ENCODE measurements at regions not wholly inside any gene's neighbourhood (a gene's known extent, or its start where the extent isn't known, plus 50 kb on each side); places are given as distances from the start of the nearest gene placed in this dataset.

GRCh38 chr7:32266932-32267475, 196.8 kb upstream of the PDE1C start:
- DNase-seq (ENCODE audit: low read depth in 2 of 2): no peak

GRCh38 chr7:32264702-32265284, 194.6 kb upstream of the PDE1C start:
- DNase-seq (ENCODE audit: low read depth in 2 of 2): no peak

- no peak for DNase-seq (ENCODE audit: low read depth in 2 of 2)
Measured at GRCh38 chr7:32263611-32264010, 193.4 kb upstream of the PDE1C start.

- no peak for DNase-seq (ENCODE audit: low read depth in 2 of 2)
Measured at GRCh38 chr7:32262315-32262714, 192.1 kb upstream of the PDE1C start.

DNA sequence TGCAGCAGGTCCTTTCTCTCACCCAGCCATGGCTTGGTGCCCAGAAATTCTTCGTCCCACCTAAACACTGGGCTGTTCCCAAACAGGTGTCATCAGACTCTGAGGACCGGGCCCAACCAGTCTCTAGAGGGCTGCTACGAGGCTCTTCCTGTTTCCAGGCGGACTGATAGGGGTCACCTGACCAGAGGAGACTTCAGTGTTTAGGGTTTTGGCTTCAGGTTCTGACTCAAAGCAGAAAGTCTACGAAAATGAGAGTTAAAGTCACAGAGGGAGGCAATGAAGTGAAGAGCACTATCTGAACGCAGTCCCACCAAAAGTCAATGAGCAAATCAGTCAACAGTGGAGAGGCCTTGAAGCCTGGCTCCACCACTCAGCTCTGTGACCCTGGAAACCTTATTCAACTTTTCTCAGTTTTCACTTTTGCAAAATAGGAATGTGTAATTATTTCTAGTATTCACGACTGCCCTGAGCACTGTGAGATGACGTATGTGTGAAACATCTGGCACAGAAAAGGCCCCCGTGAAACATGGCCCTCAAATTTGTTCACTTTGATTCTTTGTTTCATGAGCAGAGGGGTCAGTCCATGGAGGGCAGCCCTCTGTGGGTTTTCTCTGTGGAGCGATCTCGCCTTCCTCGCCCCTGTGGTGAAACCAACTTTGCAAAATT, 189.9 kb upstream of the PDE1C start:
- DNase-seq (ENCODE audit: low read depth in 2 of 2): no peak

- peak in 1 of 2 donors; percentile 26 for DNase-seq (ENCODE audit: low read depth in 2 of 2)
Measured at GRCh38 chr7:32258265-32258664, 188.1 kb upstream of the PDE1C start.

DNA sequence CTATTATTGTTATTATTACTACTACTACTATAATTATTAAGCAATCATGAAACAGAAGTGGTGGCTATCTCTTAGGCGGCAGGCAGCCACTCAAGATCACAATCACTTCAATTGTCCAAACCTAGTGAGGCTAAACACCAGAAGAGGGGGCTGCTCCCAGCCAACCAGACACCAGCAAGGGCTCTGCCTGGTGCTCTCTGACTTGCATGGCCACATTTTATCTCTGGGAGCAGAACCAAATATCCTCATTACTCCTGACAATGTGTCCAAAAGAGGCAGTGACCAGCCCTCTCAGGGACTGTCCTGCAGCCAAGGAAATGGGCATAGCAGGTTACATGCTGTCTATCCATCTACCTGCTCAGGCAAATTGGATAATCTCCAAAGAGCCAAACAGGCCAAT, 187.4 kb upstream of the PDE1C start:
- DNase-seq (ENCODE audit: low read depth in 2 of 2): no peak

DNA sequence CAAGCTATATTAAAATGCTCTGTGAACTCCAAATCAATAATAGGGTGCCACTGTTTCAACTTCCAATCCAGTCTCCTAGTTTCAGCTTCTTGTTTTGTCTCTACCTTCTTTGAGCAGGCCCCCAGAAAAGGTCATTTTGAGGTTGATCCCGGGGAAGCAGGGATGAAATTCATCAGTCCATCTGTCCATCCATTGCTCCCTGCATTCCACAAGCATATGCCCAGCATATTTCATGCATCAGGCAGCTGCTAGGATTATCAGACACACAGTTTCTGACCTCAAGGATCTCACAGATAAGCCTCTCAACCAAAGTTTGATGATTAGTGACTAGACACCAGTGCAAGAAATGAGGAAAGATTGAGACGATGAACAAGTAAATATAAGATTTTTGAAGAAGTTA, 186.6 kb upstream of the PDE1C start:
- DNase-seq (ENCODE audit: low read depth in 2 of 2): no peak

DNA sequence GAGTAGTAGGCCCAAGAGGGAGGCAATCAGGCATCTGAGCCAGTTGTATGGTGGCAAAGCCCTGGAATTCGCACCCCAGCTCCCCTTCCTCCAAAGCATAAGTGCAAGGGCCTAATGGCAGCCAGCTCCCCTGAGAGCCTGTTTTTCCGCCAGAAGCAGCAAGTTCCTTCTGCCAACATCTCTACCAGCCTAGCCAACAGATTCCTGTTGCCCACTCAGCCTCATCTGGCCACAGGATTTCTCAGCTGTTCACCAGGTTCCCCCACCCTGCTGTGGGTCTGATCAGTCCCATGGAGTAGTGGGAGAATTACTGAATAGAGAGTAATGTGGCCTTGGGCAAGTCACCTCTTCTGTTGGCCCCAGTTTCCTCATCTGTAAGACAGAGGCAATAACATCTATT, 186.2 kb upstream of the PDE1C start:
- no peak for DNase-seq (ENCODE audit: low read depth in 2 of 2)

DNA sequence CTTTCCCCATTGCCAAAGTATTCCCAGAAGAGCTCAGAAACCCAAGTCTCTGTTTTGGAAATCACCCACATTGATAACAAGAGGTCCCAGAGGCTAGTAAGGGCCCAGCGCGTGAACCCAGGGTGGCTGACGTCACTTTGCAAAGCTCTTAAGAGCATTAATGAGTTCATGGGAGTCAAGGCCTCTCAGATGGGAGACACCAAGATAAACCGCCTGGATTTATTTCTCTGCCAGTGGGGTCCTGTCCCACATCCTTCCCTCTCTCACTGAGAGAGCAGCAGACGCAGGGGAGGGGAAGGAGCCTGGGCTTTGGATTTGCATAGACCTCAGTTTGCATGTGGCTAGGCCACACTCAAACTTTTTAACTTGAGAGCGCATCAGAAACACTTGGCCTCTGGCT, 184.8 kb upstream of the PDE1C start:
- no peak for DNase-seq (ENCODE audit: low read depth in 2 of 2)

- DNase-seq (ENCODE audit: low read depth in 2 of 2): no peak
Measured at GRCh38 chr7:32253299-32253698, 183.1 kb upstream of the PDE1C start.

DNA sequence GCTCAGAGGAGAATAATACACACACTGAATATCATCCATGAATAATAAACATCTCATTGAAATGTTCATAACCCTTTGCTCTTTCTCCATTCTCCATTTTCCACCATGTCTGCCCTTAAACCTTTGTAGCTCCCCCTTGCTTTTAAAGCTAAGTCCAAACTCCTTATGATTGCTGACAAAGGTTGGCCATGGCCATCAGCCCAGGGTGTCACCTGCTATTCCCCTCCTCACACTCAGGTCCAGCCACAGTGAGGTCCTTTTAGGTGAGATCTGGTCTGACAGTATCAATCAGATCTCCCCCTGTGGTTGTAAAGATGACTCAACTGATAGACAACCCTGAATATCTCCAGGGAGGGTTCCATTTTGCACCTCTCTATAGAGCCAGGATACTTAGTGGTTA, 181.5 kb upstream of the PDE1C start:
- no peak for DNase-seq (ENCODE audit: low read depth in 2 of 2)

- no peak for DNase-seq (ENCODE audit: low read depth in 2 of 2)
Measured at GRCh38 chr7:32250471-32251260, 180.5 kb upstream of the PDE1C start.

GRCh38 chr7:32250003-32250402, 179.8 kb upstream of the PDE1C start:
- DNase-seq (ENCODE audit: low read depth in 2 of 2): no peak

DNA sequence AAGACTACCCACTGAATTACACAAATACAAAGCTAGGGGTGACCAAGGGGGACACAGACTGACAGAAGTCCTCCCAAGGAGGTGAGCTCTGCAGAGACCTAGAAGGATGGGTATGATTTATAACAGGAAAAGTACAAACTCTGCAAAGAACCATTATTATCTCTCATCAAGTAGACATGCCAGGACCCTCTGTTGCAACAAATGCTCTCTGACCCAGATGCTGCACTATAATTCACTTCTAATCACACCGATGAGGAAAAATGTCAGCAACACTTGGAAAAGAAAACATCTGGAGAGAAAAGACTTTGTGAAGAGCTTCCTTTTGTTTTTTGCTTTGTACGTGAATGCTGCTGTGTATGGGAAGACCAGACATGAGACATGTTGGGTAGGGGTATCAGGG, 178.3 kb upstream of the PDE1C start:
- no peak for DNase-seq (ENCODE audit: low read depth in 2 of 2)

- no peak for DNase-seq (ENCODE audit: low read depth in 2 of 2)
Measured at GRCh38 chr7:32244806-32245345, 174.7 kb upstream of the PDE1C start.

DNA sequence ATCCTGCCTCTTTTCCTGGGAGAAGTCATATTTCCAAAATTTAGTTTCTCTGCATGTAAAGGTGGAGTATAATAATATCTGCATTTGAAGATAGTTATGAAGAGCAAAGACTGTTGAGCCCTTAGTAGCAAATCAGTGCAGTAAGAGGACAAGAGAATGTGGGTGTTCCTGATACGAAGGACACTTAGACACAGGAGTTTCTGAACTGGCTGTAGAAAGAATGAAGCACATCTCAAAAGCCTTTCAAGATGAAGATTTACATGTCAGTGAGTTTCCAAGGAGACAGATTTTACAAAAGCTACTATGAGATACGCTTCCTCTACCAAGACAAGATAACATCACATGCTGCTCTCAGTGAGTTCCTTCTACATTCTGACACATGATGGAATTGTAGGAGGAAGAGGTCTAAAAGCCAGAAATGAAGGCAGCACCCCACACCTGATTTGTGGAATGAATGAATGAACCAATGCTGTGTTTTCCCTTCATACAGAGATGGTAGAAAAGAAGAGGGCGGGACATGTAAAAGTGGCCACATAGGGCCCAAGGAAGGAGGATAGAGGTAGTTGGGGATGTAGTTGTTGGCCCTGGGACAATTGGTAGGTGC, 173.6 kb upstream of the PDE1C start:
- DNase-seq (ENCODE audit: low read depth in 2 of 2): no peak

- DNase-seq (ENCODE audit: low read depth in 2 of 2): no peak
Measured at GRCh38 chr7:32242436-32242835, 172.2 kb upstream of the PDE1C start.

DNA sequence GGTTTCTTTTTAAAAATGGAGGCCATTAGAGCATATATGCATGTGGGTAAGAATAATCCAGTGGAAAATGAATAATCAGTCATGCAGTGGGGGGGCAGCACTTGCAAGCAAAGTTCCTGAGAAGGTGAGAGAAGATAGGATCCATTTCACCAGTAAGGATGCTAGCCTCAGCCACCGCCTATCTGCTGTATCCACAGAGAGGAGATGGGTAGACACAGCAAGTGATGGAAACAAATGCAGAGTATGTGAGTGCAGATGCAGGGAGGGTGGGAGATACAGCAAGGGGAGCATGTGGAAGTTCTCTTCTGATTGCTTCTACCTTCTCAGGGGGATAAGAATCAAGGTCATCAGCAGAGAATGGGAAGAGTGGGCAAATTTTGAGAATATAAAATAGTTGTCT, 171.4 kb upstream of the PDE1C start:
- no peak for DNase-seq (ENCODE audit: low read depth in 2 of 2)

DNA sequence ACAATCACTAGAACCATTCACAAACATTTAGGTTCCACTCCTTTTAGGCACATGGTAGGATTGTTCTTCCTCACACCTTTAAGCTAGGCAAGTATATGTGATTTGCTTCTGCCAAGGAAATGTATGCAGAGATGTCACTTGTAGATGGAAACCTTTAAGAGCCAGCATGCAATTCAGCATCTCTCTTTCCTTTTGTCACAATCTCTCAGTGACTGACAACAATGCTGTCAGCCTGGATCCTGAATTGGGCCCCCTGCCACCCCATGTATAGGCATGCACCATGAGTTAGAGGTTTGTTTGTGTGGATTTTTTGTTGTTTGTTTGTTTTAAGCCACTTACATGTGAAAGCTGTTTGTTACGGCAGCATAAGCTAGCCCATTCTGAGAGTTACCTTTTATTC, 169.6 kb upstream of the PDE1C start:
- DNase-seq (ENCODE audit: low read depth in 2 of 2): no peak

GRCh38 chr7:32228601-32229000, 158.4 kb upstream of the PDE1C start:
- no peak for DNase-seq (ENCODE audit: low read depth in 2 of 2)

DNA sequence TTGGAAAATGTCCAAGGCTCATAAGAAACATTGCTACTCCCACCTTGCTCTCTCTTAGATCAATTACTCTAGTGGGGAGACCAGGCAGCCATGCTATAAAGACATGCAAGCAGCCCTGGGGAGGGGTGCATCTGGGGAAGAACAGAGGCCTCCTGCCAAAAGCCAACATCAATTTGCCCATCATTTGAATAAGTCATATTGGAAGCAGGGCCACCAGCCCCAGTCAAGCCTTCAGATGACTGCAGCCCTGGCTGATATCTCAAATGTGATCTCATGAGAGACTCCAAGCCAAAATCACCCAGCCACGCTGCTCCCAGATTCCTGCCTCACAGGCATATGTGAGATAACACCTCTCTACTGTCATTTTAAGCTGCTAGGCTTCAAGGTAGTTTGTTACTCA, 157.5 kb upstream of the PDE1C start:
- no peak for DNase-seq (ENCODE audit: low read depth in 2 of 2)
